ENCODE measurements at regions not wholly inside any gene's neighbourhood (a gene's known extent, or its start where the extent isn't known, plus 50 kb on each side); places are given as distances from the start of the nearest gene placed in this dataset.
"Not testable (repeated sequence)": the region's sequence is repeated elsewhere in the genome, so short reads cannot be mapped to it uniquely, and the experiment has no call there.

DNA sequence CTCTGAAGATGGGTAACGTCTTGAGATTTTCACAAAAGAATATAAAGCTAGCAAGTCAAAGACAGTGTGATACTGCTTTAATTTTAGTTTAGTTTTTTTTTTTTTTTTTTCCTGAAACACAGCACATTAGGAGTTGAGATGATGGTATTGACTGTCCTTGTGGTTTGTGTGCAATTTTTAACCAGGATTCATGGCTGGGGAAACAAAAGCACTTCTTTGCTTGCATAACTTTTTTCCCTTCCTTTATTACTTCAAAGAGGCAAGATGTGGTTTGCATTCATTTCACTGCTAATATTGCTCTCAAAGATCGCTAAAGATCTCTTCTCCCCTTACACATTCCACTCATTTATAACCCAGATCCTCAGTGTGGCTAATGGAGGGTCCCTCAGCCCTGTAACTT lies 157.1 kb upstream of the PZP start:
- Mint-ChIP-seq H3K36me3 (ENCODE audit: low read depth) (no peaks in the 10 kb centered on the region), H3K4me1 (peaks cover 36% of the 10 kb centered on the region), H3K27me3 (peaks cover 27% of the 10 kb centered on the region), H3K4me3 (peak overlapping the region; percentile 81), H3K27ac (peak overlapping the region; percentile 67)
- ATAC-seq (no peak), DNase-seq (no peak)
- no peaks in the 10 kb centered on the region for H3K9me3 ChIP-seq (ENCODE audit: control insufficient read depth, low read length, poor library complexity, severe bottlenecking)

DNA sequence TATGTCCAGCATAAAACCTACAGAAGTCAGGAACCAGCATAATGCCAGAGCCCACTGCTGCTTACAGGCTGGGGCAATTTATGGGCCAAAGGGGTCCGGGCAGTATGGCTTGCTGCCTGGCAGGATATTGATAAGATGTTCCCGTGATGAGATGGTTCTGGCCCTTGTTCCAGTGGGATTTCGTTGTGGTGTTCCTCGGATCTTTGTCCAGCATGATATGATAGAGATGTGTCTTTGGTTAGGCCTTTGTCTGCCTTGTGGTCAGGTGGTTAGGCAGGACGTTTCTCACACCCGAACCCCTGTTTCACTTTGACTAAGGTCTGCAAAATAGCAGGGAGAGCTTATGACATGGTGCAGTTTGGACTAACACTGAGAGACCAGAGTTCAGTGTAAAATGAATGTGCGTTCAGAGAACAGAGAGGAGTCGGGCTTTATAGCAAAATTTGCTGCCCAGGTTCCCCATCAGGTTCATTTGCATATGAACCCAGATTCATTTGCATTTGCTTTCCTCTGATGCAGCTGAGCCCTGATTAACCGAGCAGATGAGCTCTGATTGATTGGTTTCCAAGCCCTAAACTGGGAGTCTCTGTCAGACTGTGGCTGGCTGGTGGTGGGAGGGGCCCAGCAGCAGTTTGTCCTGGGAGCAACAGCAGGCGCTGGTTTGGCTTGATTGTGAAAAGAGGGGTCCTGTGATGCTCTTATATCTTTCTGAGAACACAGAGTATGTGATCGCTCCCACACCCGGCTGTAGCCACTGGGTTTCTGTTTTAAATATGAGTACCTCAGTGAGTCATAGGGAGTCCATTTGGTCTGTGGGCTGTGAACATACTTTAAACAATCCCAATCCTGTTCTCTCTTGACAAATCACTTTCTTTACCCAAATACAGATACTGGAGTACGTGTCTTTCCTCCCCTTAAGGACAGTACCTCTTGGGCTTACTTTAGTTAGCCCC lies 156.3 kb upstream of the PZP start:
- Mint-ChIP-seq H3K27me3 (peaks cover 27% of the 10 kb centered on the region), H3K27ac (peak overlapping the region; percentile 67), H3K4me1 (peaks cover 36% of the 10 kb centered on the region), H3K4me3 (peak overlapping the region; percentile 81), H3K36me3 (ENCODE audit: low read depth) (no peaks in the 10 kb centered on the region)
- ATAC-seq = peak; percentile 74
- no peaks in the 10 kb centered on the region for H3K9me3 ChIP-seq (ENCODE audit: control insufficient read depth, low read length, poor library complexity, severe bottlenecking)
- DNase-seq = no peak

DNA sequence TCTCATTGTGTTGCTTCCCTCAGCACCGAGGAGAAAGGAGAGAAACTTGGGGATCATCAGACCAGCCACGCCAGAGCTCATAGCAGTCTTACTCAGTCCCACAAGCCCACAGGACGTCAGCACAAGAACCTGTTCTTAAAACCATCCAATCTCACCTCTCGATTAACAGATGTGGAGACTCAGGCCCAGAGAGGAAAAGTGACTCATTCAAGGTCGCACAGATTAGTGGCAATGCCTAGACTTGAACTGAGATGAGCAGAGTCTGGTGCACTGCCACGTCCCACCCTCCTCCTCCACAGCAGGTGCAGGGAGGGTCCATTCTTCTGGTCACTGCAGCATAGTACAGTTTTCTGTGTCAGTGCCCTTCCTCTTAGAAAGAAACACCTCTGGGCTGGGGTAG lies 154.9 kb upstream of the PZP start:
- DNase-seq = no peak
- no peak overlapping the region for H3K4me3 Mint-ChIP-seq
- H3K27me3 Mint-ChIP-seq = peaks cover 27% of the 10 kb centered on the region
- peaks cover 36% of the 10 kb centered on the region for H3K4me1 Mint-ChIP-seq
- no peaks in the 10 kb centered on the region for H3K9me3 ChIP-seq (ENCODE audit: control insufficient read depth, low read length, poor library complexity, severe bottlenecking)
- peak overlapping the region; percentile 63 for H3K27ac Mint-ChIP-seq
- ATAC-seq = no peak
- no peaks in the 10 kb centered on the region for H3K36me3 Mint-ChIP-seq (ENCODE audit: low read depth)

DNA sequence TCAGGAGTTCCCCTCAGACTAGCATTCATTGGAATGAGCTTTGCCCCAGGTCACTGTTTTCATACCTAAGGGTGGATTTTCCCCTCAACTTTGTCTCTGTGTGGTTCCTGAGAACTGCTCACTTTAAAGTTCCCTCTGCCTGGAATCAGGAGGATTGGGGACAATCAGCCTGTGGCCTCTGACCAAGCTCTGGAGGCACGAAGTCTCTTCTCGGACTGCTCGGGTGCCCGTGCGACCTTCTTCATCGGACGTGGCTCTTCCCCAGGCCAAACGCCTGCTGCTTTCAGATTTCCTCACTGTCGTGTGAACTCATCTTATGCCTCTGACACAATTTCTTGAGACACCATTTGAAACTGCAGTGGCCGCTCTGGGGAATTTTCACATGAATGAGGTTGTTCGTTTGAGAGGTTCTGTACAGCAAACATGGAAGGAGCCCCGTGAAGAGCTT lies 153.7 kb upstream of the PZP start:
- Mint-ChIP-seq H3K4me3 (no peak overlapping the region), H3K27ac (peak overlapping the region; percentile 77), H3K4me1 (peaks cover 36% of the 10 kb centered on the region), H3K27me3 (peaks cover 27% of the 10 kb centered on the region), H3K36me3 (ENCODE audit: low read depth) (no peaks in the 10 kb centered on the region)
- no peaks in the 10 kb centered on the region for H3K9me3 ChIP-seq (ENCODE audit: control insufficient read depth, low read length, poor library complexity, severe bottlenecking)
- ATAC-seq (no peak), DNase-seq (no peak)

DNA sequence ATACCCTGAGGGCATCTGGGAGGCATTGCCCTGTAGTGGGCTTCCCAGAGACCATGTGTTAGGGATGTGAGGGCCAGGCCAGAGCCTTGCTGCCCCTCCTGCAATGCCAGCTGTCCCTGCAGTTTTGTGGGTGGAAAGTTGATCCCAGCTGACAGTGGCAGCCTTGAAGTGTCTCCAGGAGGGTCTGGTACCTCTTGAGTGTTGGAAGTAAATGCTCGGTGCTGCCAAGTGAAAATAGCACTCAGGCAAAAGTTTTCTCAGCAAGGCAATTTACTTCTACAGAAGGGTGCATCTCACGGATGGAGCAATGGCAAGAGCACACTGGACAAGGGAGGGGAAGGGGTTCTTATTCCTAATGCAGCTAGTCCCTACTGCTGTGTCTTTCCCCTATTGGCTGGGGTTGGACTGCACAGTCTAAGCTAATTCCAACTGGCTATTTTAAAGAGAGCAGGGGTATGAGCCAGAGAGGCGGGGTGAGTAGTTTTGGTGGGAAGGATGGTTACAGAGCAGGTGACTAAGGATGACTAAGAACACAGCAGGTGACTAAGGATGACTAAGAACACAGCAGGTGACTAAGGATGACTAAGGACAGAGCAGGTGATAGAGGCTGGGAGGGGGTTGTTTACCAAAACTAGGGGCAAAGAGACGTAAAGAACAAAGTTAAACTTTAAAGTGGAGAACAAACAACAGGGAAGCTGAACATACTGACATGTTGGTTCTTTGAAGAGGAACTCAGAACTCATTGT lies 146.0 kb upstream of the PZP start:
- not testable (repeated sequence) for DNase-seq; H3K4me1 Mint-ChIP-seq; H3K27me3 Mint-ChIP-seq; H3K4me3 Mint-ChIP-seq; ATAC-seq; H3K36me3 Mint-ChIP-seq (ENCODE audit: low read depth); H3K9me3 ChIP-seq (ENCODE audit: control insufficient read depth, low read length, poor library complexity, severe bottlenecking); H3K27ac Mint-ChIP-seq

DNA sequence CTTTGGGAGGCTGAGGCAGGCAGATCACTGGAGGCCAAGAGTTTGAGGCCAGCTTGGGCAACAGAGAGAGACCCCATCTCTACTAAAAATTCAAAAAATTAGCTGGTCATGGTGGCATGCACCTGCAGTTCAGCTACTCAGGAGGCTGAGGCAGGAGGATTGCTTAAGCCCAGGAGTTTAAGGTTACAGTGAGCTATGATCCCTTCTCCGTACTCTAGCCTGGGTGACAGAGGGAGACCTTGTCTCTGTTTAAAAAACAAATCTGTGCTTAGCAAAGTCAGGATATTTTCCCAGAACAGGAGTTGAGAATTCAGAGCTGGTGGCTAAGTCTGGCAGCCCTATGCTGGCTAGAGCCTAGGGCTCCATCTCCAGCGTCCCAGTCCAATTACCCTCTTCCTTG lies 142.9 kb upstream of the PZP start:
- H3K4me1 Mint-ChIP-seq = peaks cover 6% of the 10 kb centered on the region
- H3K9me3 ChIP-seq (ENCODE audit: control insufficient read depth, low read length, poor library complexity, severe bottlenecking) = peaks cover 8% of the 10 kb centered on the region
- DNase-seq = no peak
- no peaks in the 10 kb centered on the region for H3K36me3 Mint-ChIP-seq (ENCODE audit: low read depth)
- no peaks in the 10 kb centered on the region for H3K27me3 Mint-ChIP-seq
- no peak overlapping the region for H3K4me3 Mint-ChIP-seq
- no peak overlapping the region for H3K27ac Mint-ChIP-seq
- no peak for ATAC-seq

DNA sequence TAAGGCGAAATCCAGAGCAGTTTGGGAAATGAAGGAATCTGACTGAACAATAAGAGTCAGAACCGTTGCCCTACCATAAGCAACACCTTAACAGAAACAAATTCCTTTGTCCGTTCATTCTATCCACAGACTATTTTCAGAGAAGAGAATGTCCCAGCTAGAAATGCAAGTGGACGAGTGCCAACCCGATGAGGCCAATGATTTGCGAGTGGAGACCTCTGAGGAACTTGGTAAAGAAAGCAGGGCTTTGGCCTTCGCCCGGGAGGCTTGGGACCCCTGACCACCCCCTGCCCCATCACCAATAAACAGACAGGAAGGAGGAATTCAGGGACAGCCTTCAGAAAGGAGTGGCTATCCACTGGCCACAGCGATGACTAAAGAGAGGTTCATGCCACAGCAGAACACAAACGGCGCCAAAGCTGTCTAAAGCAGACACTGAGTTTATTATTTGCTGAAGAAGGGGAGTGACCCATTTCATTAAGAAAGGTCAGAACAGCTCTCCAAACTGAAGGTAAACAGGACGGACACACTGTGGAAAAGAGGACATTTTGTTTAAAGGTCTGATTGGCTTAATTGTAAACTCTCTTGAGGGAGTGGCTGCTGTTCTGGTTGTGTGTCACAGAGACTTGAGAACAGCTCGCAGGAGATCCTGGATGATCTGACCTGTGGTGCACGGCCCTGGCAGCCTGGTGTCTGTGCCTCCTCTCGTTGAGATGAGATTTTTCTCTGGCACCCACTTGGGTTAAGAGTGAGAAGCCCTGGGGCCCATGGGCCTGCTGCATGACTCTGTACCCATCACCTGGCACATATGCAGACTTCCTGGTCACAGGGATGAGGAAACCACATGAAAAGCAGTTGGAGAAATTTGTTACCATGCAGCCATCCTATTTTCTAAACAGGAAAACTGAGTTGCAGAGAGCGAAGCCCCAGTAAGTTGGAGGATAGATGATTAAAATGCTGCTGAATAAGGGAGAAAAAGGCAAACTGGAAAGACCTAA lies 142.0 kb upstream of the PZP start:
- Mint-ChIP-seq H3K4me1 (peaks cover 6% of the 10 kb centered on the region), H3K4me3 (no peak overlapping the region), H3K27me3 (no peaks in the 10 kb centered on the region), H3K36me3 (ENCODE audit: low read depth) (no peaks in the 10 kb centered on the region), H3K27ac (no peak overlapping the region)
- DNase-seq = no peak
- peaks cover 8% of the 10 kb centered on the region for H3K9me3 ChIP-seq (ENCODE audit: control insufficient read depth, low read length, poor library complexity, severe bottlenecking)
- ATAC-seq = no peak

DNA sequence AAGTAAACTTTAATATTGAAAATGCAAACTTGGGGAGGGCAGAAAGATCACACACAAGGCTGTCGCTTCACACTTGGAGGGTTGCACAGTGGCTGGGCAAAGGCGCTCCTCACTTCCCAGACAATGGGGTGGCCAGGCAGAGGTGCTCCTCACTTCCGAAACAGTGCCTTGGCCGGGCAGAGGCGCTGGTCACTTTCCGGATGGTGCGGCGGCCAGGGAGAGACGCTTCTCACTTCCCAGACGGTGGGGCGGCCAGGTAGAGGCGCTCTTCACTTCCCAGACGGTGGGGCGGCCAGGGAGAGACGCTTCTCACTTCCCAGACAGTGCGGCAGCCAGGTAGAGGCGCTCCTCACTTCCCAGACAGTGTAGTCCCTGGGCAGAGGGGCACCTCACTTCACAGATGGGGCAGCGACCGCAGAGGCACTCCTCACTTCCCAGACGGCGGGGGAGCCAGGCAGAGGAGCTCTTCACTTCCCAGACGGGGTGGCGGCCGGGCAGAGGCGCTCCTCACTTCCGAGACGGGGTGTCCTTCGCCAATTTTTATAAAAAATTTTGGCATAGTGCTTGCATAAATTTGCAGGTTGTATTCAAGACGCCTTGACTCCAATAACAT lies 140.8 kb upstream of the PZP start:
- Mint-ChIP-seq H3K4me1 (peaks cover 6% of the 10 kb centered on the region), H3K36me3 (ENCODE audit: low read depth) (no peaks in the 10 kb centered on the region), H3K27ac (no peak overlapping the region), H3K4me3 (no peak overlapping the region), H3K27me3 (no peaks in the 10 kb centered on the region)
- ATAC-seq (no peak), DNase-seq (no peak)
- H3K9me3 ChIP-seq (ENCODE audit: control insufficient read depth, low read length, poor library complexity, severe bottlenecking) = peaks cover 8% of the 10 kb centered on the region

DNA sequence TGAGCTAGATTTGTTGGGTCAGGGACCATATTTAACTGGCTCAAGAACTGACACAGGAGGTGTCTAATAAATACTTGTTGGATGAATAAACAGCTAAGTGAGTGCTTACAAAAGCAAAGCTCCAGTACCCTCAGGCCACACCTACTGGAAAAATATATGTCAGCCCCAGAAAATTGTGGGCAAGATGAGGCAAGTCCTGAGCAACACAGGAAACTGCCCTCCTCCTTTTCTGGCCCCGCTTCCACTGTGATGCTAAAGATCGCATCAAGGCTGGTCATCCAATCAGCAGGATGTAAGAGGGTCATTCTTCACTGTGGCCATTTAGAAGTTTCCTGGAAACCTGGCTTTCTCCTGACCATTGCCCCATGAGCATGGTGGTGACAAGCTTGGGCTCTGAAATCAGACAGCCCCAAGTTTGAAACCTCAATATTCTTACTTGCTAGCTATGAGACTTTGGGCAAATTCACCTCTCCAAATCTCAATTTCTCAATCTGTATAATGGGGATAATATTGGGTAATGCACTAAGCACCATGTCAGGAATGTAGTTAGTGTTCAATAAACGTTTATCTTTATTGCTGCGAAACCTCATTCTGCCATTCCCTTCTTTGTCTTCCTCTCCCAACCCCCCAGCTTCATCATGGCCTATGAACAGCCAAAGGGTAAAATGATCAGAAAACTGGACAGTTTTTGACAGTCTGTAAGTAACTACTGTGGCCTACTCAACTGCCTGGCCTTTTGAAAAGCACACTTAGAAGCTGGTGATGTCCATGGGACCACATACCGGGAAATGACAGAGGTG lies 139.3 kb upstream of the PZP start:
- H3K36me3 Mint-ChIP-seq (ENCODE audit: low read depth) = no peaks in the 10 kb centered on the region
- H3K4me1 Mint-ChIP-seq = peaks cover 6% of the 10 kb centered on the region
- ATAC-seq (no peak), DNase-seq (no peak)
- H3K27ac Mint-ChIP-seq = no peak overlapping the region
- no peak overlapping the region for H3K4me3 Mint-ChIP-seq
- H3K27me3 Mint-ChIP-seq = no peaks in the 10 kb centered on the region
- H3K9me3 ChIP-seq (ENCODE audit: control insufficient read depth, low read length, poor library complexity, severe bottlenecking) = no peaks in the 10 kb centered on the region

DNA sequence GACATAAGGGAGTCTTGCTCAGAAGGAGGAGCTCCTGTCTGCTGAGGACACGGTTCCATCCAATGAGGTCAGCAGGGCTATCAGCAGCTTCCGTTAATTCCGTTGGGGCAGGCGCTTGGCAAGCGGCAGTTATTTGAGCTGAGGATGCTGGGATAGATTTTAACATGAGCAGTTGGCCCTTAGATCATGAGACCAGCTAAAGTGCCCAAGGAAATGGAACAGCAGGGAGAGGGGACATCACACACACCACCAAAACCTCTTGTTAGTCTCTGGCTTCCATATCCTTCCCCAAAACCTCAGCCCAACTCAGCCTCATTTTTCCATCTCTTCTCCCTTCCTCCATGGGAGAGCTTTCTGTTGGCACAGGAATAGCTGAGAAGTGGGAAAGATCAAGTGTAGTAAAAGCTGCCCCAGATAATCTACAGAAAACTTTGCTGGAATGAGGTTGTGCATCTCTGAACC lies 138.7 kb upstream of the PZP start:
- Mint-ChIP-seq H3K4me1 (peaks cover 6% of the 10 kb centered on the region), H3K27me3 (no peaks in the 10 kb centered on the region), H3K27ac (no peak overlapping the region), H3K4me3 (no peak overlapping the region), H3K36me3 (ENCODE audit: low read depth) (no peaks in the 10 kb centered on the region)
- DNase-seq (no peak), ATAC-seq (no peak)
- no peaks in the 10 kb centered on the region for H3K9me3 ChIP-seq (ENCODE audit: control insufficient read depth, low read length, poor library complexity, severe bottlenecking)

DNA sequence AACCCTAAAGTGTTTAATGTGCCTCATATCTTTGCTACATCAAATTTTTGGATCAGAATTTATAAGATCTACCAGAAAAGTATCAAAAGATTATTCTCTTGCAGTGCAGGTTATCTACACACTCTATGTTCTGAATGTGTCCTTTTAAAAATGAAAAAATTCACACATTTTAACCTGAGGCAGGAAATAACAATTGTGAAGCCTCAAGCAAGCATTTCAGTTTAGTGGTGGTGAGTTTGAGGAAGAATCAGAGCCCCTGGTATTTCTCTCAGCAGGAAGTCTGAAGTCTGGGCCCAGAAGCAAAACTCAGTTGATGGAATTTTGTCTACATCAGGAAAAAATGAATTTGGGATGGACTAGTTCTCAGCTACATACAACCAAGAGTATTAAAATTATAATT lies 137.0 kb upstream of the PZP start:
- H3K4me3 Mint-ChIP-seq = no peak overlapping the region
- no peaks in the 10 kb centered on the region for H3K9me3 ChIP-seq (ENCODE audit: control insufficient read depth, low read length, poor library complexity, severe bottlenecking)
- DNase-seq (no peak), ATAC-seq (no peak)
- H3K27me3 Mint-ChIP-seq = no peaks in the 10 kb centered on the region
- H3K36me3 Mint-ChIP-seq (ENCODE audit: low read depth) = no peaks in the 10 kb centered on the region
- H3K4me1 Mint-ChIP-seq = peaks cover 3% of the 10 kb centered on the region
- no peak overlapping the region for H3K27ac Mint-ChIP-seq

DNA sequence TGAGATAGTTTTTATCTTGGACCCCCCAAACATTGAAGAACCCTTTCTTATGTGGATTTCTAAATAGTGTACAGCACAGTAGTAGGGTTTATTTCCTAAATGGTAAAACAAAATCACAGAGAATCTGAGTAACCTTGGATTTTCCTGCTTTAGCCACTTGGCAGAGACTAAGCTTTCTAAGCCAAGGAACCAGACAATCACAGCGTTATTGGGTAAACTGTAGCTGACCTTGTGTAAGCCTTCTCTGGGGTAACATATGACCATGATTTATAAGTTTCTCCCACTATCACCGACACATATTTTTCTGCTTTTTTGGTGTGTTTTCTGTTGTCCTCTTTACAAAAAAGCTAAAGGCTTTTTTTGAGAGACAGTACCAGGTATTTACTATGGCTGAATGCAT lies 136.3 kb upstream of the PZP start:
- DNase-seq (no peak), ATAC-seq (no peak)
- no peaks in the 10 kb centered on the region for H3K9me3 ChIP-seq (ENCODE audit: control insufficient read depth, low read length, poor library complexity, severe bottlenecking)
- Mint-ChIP-seq H3K27me3 (no peaks in the 10 kb centered on the region), H3K27ac (no peak overlapping the region), H3K4me1 (peaks cover 3% of the 10 kb centered on the region), H3K36me3 (ENCODE audit: low read depth) (no peaks in the 10 kb centered on the region), H3K4me3 (no peak overlapping the region)
